Pons (tissue), 1 donor: ENCODE measurements at regions not wholly inside any gene's neighbourhood (a gene's known extent, or its start where the extent isn't known, plus 50 kb on each side); places are given as distances from the start of the nearest gene placed in this dataset.

Experiments
- DNase-seq: peaks from one replicate; pipeline ENCODE4 v3.0.0-alpha.2; 2016; ENCODE audit warnings: low spot score

DNA sequence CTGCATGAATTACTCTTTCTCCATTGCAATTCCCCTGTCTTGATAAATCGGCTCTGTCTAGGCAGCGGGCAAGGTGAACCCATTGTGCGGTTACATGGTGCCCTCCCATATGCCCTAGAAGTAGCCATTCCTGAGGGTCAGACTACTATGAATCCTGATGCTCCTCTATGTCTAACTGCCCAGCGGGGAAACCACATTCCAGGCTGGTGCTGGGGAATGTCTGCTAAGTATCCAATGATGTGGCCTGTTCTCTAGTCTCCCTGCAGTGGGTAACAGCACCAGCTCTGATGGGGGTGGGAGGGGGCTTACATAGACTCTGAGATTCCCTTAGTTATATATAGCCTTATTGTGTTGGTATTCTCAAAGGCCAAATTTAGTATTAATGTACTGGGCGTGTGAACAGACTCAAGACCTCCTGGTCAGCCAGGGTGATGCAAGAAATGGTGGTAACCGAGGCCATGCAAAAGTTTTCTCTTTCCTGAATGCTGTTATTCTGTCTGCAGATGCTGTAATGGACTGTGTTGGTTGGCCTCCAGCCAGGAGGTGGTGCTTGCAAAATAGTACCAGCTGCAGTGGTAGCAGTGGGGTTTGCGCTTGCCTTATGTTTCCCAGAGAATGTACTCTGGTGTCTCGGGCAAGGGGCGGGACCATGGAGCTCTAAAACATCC lies 564.8 kb upstream of the SLITRK1 start:
- no peak for DNase-seq

DNA sequence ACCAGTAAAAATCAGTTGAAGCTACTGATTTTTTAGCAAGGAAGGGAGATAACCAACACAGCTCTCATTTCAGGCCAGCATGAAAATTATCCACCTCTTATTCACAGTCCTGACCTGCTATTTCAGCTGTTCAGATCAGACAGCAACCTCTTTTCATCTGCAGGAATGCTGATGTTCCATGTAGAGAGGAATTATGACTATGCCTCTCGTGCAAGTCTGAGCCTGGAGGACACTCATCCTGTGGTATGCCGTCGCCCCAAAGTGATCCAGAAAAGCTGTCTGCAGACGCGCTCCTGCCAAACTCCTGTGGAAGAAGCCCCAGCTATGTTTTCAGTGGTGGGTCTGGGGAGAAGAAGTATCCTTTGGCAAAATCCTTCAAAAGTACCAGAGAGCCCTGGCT lies 563.5 kb upstream of the SLITRK1 start:
- no peak for DNase-seq

DNA sequence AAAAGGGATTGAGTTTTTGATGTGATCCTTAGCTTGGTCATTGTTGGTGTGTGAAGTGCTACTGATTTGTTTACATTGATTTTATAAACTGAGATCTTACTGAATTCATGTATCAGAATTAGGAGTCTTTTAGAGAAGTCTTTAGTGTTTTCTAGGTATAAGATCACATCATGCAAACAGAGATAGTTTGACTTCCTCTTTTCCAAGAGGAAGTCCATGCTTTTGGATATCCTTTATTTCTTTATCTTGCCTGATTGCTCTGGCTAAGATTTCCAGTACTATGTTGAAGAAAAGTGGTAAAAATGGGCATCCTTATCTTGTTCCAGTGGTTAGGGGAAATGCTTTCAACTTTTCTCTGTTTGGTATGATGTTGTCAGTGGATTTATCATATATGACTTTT lies 561.2 kb upstream of the SLITRK1 start:
- no peak for DNase-seq

DNA sequence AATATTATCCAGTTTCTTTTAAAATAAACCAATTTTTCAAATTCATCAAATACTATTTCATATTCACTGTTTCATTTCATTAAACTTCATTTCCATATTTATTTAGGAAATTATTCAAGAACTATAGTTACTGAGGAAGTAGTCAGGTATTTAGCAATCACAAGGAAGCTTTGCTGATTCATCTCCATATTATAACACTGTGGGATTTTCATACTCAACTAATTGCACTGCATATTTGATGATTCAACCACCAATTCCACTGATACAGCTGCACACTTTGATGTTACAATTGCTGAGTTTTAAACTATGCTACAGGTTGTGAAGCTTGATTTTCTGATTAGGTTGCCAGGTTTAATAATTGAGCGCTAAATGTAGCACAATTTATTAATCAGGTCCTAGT lies 556.8 kb upstream of the SLITRK1 start:
- no peak for DNase-seq

DNA sequence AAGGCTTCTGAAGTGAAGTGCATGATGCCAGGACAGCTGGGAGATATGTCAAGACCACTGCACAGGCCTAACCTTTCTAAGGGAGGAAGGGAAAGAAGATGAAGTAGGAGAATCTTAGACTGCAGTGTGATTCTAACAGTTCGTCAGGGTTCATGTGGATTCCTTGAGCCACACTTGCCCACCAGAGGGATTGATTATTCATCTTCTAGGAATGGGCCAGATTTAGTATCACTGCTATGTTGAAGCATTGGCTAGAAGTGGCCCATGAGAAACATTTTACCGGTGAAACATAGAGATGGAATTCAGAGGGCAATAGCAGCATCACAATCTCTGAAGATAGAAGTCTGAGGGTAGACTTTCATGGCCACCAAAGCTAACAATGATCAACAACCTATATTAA lies 550.8 kb upstream of the SLITRK1 start:
- no peak for DNase-seq

GRCh38 chr13:84431646-84432045 lies 549.4 kb upstream of the SLITRK1 start:
- DNase-seq: no peak

GRCh38 chr13:84430446-84430845 lies 548.2 kb upstream of the SLITRK1 start:
- DNase-seq: no peak

GRCh38 chr13:84430015-84430414 lies 547.7 kb upstream of the SLITRK1 start:
- no peak for DNase-seq

- DNase-seq: no peak
Observed at GRCh38 chr13:84418041-84418440, 535.8 kb upstream of the SLITRK1 start.

DNA sequence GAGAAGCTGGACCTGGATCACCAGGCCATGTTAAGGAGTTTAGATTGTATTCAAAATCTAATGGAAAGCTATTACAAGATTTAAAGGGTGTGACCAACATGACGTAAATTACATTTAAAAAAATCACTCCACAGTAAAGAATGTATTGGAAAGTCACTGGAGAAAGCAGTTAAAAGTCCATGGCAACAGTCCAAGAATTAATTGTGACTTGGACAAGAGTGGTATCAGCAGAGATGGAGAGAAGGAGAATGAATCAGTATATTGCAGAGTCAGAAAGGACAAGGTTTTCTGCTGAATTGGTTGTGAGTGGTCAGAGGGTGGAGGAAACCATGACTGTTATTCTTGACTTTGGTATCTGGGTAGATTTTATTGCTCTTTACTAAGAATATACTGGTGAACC lies 535.1 kb upstream of the SLITRK1 start:
- DNase-seq: no peak

GRCh38 chr13:84413016-84413415 lies 530.7 kb upstream of the SLITRK1 start:
- DNase-seq: no peak

- DNase-seq: no peak
Observed at GRCh38 chr13:84405286-84405685, 523.0 kb upstream of the SLITRK1 start.

DNA sequence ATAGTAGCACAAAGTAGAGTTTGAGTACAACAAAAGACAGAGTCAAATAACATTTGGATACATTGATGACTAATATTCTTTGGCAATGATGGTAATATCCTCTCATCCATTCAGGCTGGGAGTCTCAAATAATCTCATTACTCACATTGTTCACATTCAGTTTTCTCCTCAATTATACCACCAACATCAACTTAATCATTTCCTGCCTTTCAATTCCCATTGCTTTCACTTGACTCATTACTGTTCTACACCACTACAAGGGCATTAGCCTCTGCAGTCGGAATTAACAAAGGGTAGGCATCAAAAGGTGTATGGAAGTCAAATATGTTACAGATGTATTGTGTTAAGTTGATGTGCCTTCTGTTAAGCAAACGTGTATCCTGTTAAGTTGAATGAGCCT lies 518.4 kb upstream of the SLITRK1 start:
- no peak for DNase-seq

DNA sequence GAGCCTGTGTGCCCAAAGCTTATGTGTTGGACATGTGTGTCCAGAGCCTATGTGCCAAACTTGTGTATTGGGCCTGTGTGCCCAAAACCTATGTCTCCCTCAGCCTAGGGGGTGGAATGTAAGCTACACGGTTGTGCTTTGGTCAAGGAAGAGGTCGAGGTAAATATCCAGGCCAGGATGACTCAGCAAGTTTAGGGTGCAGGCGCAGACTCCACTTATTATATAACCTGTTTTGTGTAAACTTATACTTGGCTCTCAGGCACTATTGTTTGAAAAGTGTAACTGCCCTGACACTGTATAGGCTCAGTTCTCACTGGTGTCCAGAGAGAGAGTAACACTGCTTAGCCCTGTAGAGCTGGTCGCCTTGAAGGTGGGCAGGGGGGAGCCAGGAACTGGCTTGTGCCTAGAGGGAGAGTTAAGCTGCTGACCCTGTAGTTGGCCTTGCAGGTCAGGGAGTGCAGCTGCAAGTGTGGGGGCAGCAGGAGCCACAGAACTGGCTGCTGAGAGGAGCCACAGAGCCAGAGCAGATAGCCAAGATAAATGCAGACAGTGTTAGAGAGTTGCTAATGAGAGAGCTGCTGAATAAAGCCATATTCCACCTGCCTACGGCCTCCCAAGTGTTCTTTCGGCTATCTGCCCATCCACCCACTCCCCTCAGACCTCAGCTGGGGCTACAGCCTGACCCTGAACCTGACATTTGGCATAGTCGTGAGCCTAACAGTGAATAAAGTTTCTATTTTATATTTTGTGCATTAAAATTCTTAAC lies 517.2 kb upstream of the SLITRK1 start:
- DNase-seq: no peak

DNA sequence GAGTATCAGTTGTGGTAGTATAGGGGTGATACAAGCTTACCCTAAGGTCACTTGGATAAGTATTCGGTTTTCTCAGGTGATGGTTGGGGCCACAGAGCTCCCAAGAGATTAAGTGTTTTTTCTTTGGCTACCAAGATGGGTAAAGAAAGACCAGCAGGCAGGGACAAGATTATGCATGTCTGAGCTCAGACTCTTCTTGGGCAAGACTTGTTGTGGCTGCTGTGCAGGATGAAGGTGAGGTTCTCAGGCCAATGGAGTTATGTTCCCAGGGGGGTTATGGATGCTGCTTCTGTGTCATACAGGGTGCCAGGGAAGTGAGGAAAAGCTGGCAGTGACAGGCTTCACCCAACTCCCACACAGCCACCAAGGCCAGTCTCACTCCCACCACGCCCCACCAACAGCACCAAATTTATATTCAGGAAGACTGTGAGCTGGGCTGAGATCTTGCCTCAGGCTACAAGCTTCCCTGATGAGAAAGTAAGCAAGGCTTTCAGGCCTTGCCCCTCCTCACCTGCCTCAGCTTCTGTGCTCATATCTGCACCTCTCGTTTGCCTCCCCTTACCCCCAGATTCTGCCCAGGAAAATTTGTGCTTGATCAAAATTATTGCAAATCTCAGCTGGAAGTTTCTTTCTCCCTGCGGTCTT lies 511.8 kb upstream of the SLITRK1 start:
- no peak for DNase-seq

GRCh38 chr13:84380866-84381265 lies 498.6 kb upstream of the SLITRK1 start:
- DNase-seq: no peak

DNA sequence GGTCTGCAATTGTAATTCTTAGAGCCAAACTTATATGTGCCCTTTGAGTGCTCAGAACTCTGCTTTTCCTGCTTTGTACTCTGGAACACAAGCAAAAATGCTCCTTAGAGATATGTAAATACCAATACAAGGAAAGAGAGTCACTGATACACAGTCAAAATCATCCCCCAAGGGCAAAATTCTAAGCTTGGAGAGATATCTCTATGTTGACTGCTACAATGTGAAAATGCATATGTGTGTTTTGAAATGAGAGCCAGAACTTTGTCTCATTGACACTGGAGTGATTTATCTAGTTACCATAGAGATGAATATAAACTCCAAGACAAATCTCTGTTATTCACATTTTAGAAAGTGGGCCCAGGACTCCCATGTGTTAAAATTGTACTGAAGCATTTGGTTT lies 494.8 kb upstream of the SLITRK1 start:
- no peak for DNase-seq

- no peak for DNase-seq
Observed at GRCh38 chr13:84366506-84366905, 484.2 kb upstream of the SLITRK1 start.

GRCh38 chr13:84362777-84363176 lies 480.5 kb upstream of the SLITRK1 start:
- no peak for DNase-seq

DNA sequence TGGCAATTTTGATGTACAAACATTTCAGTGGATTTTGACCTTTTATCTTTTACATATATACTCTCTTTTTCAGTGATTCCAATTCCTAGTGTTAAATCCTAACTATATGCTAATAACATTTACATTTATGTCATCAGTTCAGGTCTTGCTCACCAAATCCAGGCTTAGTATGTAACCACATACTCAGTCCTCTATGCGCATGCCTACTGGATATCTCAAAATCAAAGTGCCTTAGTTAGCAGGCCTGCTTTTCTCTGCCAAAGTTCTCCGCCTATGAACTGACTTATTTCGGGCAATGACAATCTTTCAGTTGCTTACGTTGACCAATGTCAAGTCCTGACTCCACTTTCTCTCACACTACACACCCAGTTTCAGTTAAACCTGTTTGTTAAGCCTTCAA lies 478.5 kb upstream of the SLITRK1 start:
- DNase-seq: no peak

GRCh38 chr13:84358601-84359000 lies 476.3 kb upstream of the SLITRK1 start:
- DNase-seq: no peak

GRCh38 chr13:84352946-84353345 lies 470.7 kb upstream of the SLITRK1 start:
- no peak for DNase-seq

GRCh38 chr13:84339456-84339855 lies 457.2 kb upstream of the SLITRK1 start:
- DNase-seq: no peak
